WTC11 (cell line): ENCODE measurements at regions not wholly inside any gene's neighbourhood (a gene's known extent, or its start where the extent isn't known, plus 50 kb on each side); places are given as distances from the start of the nearest gene placed in this dataset.

Experiments used
- ATAC-seq: fragments of 200-7000 bp; cut with Tn5 transposase; 2 replicates; pipeline ENCODE4 v1.10.0; 2021; ENCODE audit warnings: mild to moderate bottlenecking, moderate library complexity
- CTCF ChIA-PET: fragments of 300-600 bp; sonication (Branson Sonifier 250); formaldehyde crosslinking; loops from one replicate; lab custom pipeline; 2021; ENCODE audit warnings: antibody characterized with exemption; lab: Charles Lee
- POLR2A ChIA-PET: fragments of 350-600 bp; sonication (Branson Sonifier 250); formaldehyde crosslinking; loops from one replicate; lab custom pipeline; 2021; ENCODE audit warnings: antibody characterized with exemption; lab: Charles Lee
- DNase-seq: peaks from one replicate; pipeline ENCODE4 v3.0.0; 2021; ENCODE audit warnings: low spot score
- H3K27ac Mint-ChIP-seq: 2 replicates; pipeline ENCODE4 v1.8.0; 2021; ENCODE audit warnings: mixed read lengths
- H3K27me3 Mint-ChIP-seq: 2 replicates; pipeline ENCODE4 v1.8.0; 2021; ENCODE audit warnings: low read depth, mild to moderate bottlenecking, moderate library complexity, mixed read lengths
- H3K36me3 Mint-ChIP-seq: 2 replicates; pipeline ENCODE4 v1.8.0; 2021; ENCODE audit warnings: mixed read lengths
- H3K4me1 Mint-ChIP-seq: 2 replicates; pipeline ENCODE4 v1.8.0; 2022; ENCODE audit warnings: mixed read lengths
- H3K4me3 Mint-ChIP-seq: 2 replicates; pipeline ENCODE4 v1.8.0; 2021; ENCODE audit warnings: mild to moderate bottlenecking, moderate library complexity, mixed read lengths
- H3K9me3 Mint-ChIP-seq: 2 replicates; pipeline ENCODE4 v1.8.0; 2021; ENCODE audit warnings: mixed read lengths
- CBFB ChIP-seq: sonication (generic); formaldehyde crosslinking; IDR thresholded peaks from 2 replicates; pipeline ENCODE4 v1.8.1; 2022; ENCODE audit warnings: mild to moderate bottlenecking, low read depth, missing genetic modification reagents
- ELF4 ChIP-seq: sonication (generic); formaldehyde crosslinking; IDR thresholded peaks from 2 replicates; pipeline ENCODE4 v1.8.1; 2022; ENCODE audit warnings: low read depth, mild to moderate bottlenecking, moderate library complexity, missing genetic modification reagents
- JAZF1 ChIP-seq: fragments of 250-450 bp; sonication (Bioruptor Pico); IDR thresholded peaks from 2 replicates; pipeline ENCODE4 v1.9.0; 2021; ENCODE audit warnings: moderate library complexity, mild to moderate bottlenecking, inconsistent platforms
- MXD4 ChIP-seq: fragments of 250-450 bp; sonication (Bioruptor Pico); IDR thresholded peaks from 2 replicates; pipeline ENCODE4 v1.8.0; 2021; ENCODE audit warnings: mild to moderate bottlenecking, moderate library complexity, borderline replicate concordance
- MYBL2 ChIP-seq: sonication (generic); formaldehyde crosslinking; IDR thresholded peaks from 2 replicates; pipeline ENCODE4 v1.8.1; 2023; ENCODE audit warnings: mild to moderate bottlenecking, moderate library complexity, missing genetic modification reagents
- NFE2L1 ChIP-seq: sonication (generic); formaldehyde crosslinking; IDR thresholded peaks from 2 replicates; pipeline ENCODE4 v1.8.1; 2023; ENCODE audit warnings: missing genetic modification reagents
- NR2C2 ChIP-seq: sonication (generic); formaldehyde crosslinking; IDR thresholded peaks from 2 replicates; pipeline ENCODE4 v1.8.0; 2022; ENCODE audit warnings: mild to moderate bottlenecking, missing genetic modification reagents
- SMAD3 ChIP-seq: sonication (generic); formaldehyde crosslinking; IDR thresholded peaks from 2 replicates; pipeline ENCODE4 v1.8.0; 2022; ENCODE audit warnings: missing genetic modification reagents, mild to moderate bottlenecking, borderline replicate concordance
- TCF7 ChIP-seq: sonication (generic); formaldehyde crosslinking; IDR thresholded peaks from 2 replicates; pipeline ENCODE4 v1.8.0; 2022; ENCODE audit warnings: mild to moderate bottlenecking, low read depth, missing genetic modification reagents, moderate library complexity
- ZBTB21 ChIP-seq: sonication (generic); formaldehyde crosslinking; IDR thresholded peaks from 2 replicates; pipeline ENCODE4 v1.8.1; 2023; ENCODE audit warnings: mild to moderate bottlenecking, missing genetic modification reagents, borderline replicate concordance
- ZNF121 ChIP-seq: sonication (generic); formaldehyde crosslinking; IDR thresholded peaks from 2 replicates; pipeline ENCODE4 v1.8.0; 2023; ENCODE audit warnings: missing genetic modification reagents
- ZNF232 ChIP-seq: sonication (generic); formaldehyde crosslinking; IDR thresholded peaks from 2 replicates; pipeline ENCODE4 v1.8.0; 2022; ENCODE audit warnings: mild to moderate bottlenecking, missing genetic modification reagents
- ZNF423 ChIP-seq: fragments of 250-450 bp; sonication (Bioruptor Pico); IDR thresholded peaks from 2 replicates; pipeline ENCODE4 v2.1.2; 2022; ENCODE audit warnings: mild to moderate bottlenecking, moderate library complexity
- TF ChIP-seq, protein P1 (sequence below): sonication (generic); formaldehyde crosslinking; IDR thresholded peaks from 2 replicates; pipeline ENCODE4 v1.8.1; 2023; ENCODE audit warnings: mild to moderate bottlenecking, moderate library complexity, missing genetic modification reagents
- TF ChIP-seq, protein P2 (sequence below): sonication (generic); formaldehyde crosslinking; IDR thresholded peaks from 2 replicates; pipeline ENCODE4 v1.8.0; 2023; ENCODE audit warnings: missing genetic modification reagents
- TF ChIP-seq, protein P3 (sequence below): sonication (generic); formaldehyde crosslinking; conservative IDR thresholded peaks from 2 replicates; pipeline ENCODE4 v1.8.1; 2022; ENCODE audit warnings: mild to moderate bottlenecking, missing genetic modification reagents
- TF ChIP-seq, protein P4 (sequence below): sonication (generic); formaldehyde crosslinking; IDR thresholded peaks from 2 replicates; pipeline ENCODE4 v1.8.1; 2023; ENCODE audit warnings: mild to moderate bottlenecking, missing genetic modification reagents, moderate library complexity
- TF ChIP-seq, protein P5 (sequence below): sonication (generic); formaldehyde crosslinking; IDR thresholded peaks from 2 replicates; pipeline ENCODE4 v1.8.1; 2023; ENCODE audit warnings: mild to moderate bottlenecking, missing genetic modification reagents
- TF ChIP-seq, protein P6 (sequence below): sonication (generic); formaldehyde crosslinking; IDR thresholded peaks from 2 replicates; pipeline ENCODE4 v1.8.1; 2022; ENCODE audit warnings: missing genetic modification reagents, borderline replicate concordance
- TF ChIP-seq, protein P7 (sequence below): sonication (generic); formaldehyde crosslinking; IDR thresholded peaks from 2 replicates; pipeline ENCODE4 v1.8.0; 2022; ENCODE audit warnings: mild to moderate bottlenecking, missing genetic modification reagents
- TF ChIP-seq, protein P8 (sequence below): sonication (generic); formaldehyde crosslinking; IDR thresholded peaks from 2 replicates; pipeline ENCODE4 v1.8.1; 2022; ENCODE audit warnings: mild to moderate bottlenecking, moderate library complexity, missing genetic modification reagents
- TF ChIP-seq, protein P9 (sequence below): sonication (generic); formaldehyde crosslinking; IDR thresholded peaks from 2 replicates; pipeline ENCODE4 v1.8.1; 2023; ENCODE audit warnings: mild to moderate bottlenecking, missing genetic modification reagents, borderline replicate concordance

DNA sequence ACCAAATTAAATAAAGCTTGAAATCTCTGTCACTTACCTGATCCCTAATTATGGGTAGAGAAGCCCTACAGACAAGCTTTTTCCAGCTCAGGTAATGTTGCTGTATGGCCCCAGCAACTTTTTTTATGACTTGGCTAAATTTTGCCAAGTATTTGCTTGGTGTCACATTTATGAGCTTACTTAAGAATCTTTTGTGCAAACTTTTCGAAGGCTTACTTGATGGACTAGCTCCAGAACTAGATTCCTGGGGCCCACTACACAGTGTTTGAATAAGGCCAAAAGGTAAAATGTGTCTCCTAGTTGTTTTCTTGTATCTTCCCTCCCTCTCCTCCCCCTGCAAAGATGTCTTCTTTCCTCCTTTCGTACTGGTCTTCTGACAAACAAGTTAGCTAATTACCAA, 257.9 kb downstream of the OSR1 start:
- TF ChIP-seq CBFB (CRISPR knock-in tag) (no peak), NFE2L1 (CRISPR knock-in tag) (no peak), ELF4 (no peak), MXD4 (no peak), NR2C2 (CRISPR knock-in tag) (no peak), ZBTB21 (CRISPR knock-in tag) (no peak), SMAD3 (CRISPR knock-in tag) (no peak), ZNF121 (no peak)
- TF ChIP-seq, protein P1, sequence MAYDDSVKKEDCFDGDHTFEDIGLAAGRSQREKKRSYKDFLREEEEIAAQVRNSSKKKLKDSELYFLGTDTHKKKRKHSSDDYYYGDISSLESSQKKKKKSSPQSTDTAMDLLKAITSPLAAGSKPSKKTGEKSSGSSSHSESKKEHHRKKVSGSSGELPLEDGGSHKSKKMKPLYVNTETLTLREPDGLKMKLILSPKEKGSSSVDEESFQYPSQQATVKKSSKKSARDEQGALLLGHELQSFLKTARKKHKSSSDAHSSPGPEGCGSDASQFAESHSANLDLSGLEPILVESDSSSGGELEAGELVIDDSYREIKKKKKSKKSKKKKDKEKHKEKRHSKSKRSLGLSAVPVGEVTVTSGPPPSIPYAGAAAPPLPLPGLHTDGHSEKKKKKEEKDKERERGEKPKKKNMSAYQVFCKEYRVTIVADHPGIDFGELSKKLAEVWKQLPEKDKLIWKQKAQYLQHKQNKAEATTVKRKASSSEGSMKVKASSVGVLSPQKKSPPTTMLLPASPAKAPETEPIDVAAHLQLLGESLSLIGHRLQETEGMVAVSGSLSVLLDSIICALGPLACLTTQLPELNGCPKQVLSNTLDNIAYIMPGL (CRISPR knock-in tag) = no peak
- TF ChIP-seq, protein P2, sequence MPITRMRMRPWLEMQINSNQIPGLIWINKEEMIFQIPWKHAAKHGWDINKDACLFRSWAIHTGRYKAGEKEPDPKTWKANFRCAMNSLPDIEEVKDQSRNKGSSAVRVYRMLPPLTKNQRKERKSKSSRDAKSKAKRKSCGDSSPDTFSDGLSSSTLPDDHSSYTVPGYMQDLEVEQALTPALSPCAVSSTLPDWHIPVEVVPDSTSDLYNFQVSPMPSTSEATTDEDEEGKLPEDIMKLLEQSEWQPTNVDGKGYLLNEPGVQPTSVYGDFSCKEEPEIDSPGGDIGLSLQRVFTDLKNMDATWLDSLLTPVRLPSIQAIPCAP (CRISPR knock-in tag) = no peak
- TF ChIP-seq, protein P3, sequence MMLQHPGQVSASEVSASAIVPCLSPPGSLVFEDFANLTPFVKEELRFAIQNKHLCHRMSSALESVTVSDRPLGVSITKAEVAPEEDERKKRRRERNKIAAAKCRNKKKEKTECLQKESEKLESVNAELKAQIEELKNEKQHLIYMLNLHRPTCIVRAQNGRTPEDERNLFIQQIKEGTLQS (CRISPR knock-in tag) = no peak
- TF ChIP-seq, protein P4, sequence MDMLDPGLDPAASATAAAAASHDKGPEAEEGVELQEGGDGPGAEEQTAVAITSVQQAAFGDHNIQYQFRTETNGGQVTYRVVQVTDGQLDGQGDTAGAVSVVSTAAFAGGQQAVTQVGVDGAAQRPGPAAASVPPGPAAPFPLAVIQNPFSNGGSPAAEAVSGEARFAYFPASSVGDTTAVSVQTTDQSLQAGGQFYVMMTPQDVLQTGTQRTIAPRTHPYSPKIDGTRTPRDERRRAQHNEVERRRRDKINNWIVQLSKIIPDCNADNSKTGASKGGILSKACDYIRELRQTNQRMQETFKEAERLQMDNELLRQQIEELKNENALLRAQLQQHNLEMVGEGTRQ (CRISPR knock-in tag) = no peak
- TF ChIP-seq, protein P5, sequence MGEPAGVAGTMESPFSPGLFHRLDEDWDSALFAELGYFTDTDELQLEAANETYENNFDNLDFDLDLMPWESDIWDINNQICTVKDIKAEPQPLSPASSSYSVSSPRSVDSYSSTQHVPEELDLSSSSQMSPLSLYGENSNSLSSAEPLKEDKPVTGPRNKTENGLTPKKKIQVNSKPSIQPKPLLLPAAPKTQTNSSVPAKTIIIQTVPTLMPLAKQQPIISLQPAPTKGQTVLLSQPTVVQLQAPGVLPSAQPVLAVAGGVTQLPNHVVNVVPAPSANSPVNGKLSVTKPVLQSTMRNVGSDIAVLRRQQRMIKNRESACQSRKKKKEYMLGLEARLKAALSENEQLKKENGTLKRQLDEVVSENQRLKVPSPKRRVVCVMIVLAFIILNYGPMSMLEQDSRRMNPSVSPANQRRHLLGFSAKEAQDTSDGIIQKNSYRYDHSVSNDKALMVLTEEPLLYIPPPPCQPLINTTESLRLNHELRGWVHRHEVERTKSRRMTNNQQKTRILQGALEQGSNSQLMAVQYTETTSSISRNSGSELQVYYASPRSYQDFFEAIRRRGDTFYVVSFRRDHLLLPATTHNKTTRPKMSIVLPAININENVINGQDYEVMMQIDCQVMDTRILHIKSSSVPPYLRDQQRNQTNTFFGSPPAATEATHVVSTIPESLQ = no peak
- TF ChIP-seq, protein P6, sequence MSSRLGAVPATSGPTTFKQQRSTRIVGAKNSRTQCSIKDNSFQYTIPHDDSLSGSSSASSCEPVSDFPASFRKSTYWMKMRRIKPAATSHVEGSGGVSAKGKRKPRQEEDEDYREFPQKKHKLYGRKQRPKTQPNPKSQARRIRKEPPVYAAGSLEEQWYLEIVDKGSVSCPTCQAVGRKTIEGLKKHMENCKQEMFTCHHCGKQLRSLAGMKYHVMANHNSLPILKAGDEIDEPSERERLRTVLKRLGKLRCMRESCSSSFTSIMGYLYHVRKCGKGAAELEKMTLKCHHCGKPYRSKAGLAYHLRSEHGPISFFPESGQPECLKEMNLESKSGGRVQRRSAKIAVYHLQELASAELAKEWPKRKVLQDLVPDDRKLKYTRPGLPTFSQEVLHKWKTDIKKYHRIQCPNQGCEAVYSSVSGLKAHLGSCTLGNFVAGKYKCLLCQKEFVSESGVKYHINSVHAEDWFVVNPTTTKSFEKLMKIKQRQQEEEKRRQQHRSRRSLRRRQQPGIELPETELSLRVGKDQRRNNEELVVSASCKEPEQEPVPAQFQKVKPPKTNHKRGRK (CRISPR knock-in tag) = no peak
- peaks cover 2% of the 10 kb centered on the region; the same call in 1 of the 2 replicates for H3K9me3 Mint-ChIP-seq
- ChIA-PET CTCF (no interaction called here), POLR2A (no interaction called here)
- H3K4me1 Mint-ChIP-seq = peaks cover 7% of the 10 kb centered on the region; the same call in 1 of the 2 replicates
- DNase-seq = no peak
- ATAC-seq = no peak
- no peak overlapping the region for H3K4me3 Mint-ChIP-seq
- H3K27me3 Mint-ChIP-seq = no peaks in the 10 kb centered on the region
- no peaks in the 10 kb centered on the region for H3K36me3 Mint-ChIP-seq
- no peak overlapping the region for H3K27ac Mint-ChIP-seq

DNA sequence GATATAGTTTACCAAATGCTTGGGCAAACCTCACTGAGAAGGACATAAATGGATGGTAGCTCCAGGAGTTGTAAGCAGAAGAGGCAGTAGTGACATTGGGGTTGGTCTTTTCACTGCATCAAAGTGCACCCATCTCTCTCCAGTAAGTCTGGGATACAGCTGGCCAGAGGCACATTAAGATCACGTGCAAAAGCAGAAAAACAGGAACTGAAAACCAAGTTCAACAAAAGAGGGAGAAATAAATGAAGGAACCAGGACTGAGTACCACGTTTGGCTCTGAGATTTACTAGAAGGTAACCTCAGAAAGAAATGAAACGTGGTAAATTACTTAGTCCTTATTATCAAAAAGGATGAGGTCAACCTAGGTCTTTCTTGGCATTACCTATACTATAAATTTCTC, 259.2 kb downstream of the OSR1 start:
- Mint-ChIP-seq H3K9me3 (peaks cover 8% of the 10 kb centered on the region), H3K27me3 (no peaks in the 10 kb centered on the region), H3K27ac (no peak overlapping the region), H3K4me1 (peaks cover 7% of the 10 kb centered on the region; the same call in 1 of the 2 replicates), H3K36me3 (no peaks in the 10 kb centered on the region; the same call in none of the 2 replicates), H3K4me3 (no peak overlapping the region)
- CTCF ChIA-PET = no interaction called here
- ATAC-seq = no peak
- no peak for DNase-seq
- POLR2A ChIA-PET = no interaction called here
- TF ChIP-seq MYBL2 (CRISPR knock-in tag) (no peak), TCF7 (CRISPR knock-in tag) (no peak), ZNF232 (CRISPR knock-in tag) (no peak), NR2C2 (CRISPR knock-in tag) (no peak), JAZF1 (CRISPR knock-in tag) (no peak), ZNF423 (no peak)
- TF ChIP-seq, protein P7, sequence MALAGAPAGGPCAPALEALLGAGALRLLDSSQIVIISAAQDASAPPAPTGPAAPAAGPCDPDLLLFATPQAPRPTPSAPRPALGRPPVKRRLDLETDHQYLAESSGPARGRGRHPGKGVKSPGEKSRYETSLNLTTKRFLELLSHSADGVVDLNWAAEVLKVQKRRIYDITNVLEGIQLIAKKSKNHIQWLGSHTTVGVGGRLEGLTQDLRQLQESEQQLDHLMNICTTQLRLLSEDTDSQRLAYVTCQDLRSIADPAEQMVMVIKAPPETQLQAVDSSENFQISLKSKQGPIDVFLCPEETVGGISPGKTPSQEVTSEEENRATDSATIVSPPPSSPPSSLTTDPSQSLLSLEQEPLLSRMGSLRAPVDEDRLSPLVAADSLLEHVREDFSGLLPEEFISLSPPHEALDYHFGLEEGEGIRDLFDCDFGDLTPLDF (CRISPR knock-in tag) = no peak
- TF ChIP-seq, protein P8, sequence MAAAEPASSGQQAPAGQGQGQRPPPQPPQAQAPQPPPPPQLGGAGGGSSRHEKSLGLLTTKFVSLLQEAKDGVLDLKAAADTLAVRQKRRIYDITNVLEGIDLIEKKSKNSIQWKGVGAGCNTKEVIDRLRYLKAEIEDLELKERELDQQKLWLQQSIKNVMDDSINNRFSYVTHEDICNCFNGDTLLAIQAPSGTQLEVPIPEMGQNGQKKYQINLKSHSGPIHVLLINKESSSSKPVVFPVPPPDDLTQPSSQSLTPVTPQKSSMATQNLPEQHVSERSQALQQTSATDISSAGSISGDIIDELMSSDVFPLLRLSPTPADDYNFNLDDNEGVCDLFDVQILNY = no peak
- TF ChIP-seq, protein P3 (CRISPR knock-in tag) = no peak
- TF ChIP-seq, protein P9, sequence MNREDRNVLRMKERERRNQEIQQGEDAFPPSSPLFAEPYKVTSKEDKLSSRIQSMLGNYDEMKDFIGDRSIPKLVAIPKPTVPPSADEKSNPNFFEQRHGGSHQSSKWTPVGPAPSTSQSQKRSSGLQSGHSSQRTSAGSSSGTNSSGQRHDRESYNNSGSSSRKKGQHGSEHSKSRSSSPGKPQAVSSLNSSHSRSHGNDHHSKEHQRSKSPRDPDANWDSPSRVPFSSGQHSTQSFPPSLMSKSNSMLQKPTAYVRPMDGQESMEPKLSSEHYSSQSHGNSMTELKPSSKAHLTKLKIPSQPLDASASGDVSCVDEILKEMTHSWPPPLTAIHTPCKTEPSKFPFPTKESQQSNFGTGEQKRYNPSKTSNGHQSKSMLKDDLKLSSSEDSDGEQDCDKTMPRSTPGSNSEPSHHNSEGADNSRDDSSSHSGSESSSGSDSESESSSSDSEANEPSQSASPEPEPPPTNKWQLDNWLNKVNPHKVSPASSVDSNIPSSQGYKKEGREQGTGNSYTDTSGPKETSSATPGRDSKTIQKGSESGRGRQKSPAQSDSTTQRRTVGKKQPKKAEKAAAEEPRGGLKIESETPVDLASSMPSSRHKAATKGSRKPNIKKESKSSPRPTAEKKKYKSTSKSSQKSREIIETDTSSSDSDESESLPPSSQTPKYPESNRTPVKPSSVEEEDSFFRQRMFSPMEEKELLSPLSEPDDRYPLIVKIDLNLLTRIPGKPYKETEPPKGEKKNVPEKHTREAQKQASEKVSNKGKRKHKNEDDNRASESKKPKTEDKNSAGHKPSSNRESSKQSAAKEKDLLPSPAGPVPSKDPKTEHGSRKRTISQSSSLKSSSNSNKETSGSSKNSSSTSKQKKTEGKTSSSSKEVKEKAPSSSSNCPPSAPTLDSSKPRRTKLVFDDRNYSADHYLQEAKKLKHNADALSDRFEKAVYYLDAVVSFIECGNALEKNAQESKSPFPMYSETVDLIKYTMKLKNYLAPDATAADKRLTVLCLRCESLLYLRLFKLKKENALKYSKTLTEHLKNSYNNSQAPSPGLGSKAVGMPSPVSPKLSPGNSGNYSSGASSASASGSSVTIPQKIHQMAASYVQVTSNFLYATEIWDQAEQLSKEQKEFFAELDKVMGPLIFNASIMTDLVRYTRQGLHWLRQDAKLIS (CRISPR knock-in tag) = no peak
